Activated CD8-positive, alpha-beta T cell treated with anti-CD3 and anti-CD28 coated beads for 36 hours (primary cell): ENCODE measurements at regions not wholly inside any gene's neighbourhood (a gene's known extent, or its start where the extent isn't known, plus 50 kb on each side); places are given as distances from the start of the nearest gene placed in this dataset.

Experiments used
- ATAC-seq: fragments of 200-7000 bp; cut with Tn5 transposase; one replicate; pipeline ENCODE4 v1.10.0; 2021; ENCODE audit warnings: mild to moderate bottlenecking, moderate library complexity
- CTCF ChIA-PET: fragments of 350-600 bp; sonication (Branson Sonifier 250); formaldehyde crosslinking; loops from one replicate; lab custom pipeline; 2021; ENCODE audit warnings: antibody characterized with exemption; lab: Charles Lee
- POLR2A ChIA-PET: fragments of 350-600 bp; sonication (Branson Sonifier 250); formaldehyde crosslinking; loops from one replicate; lab custom pipeline; 2021; ENCODE audit warnings: antibody characterized with exemption; lab: Charles Lee
- DNase-seq: peaks from one replicate; pipeline ENCODE4 v3.0.0-alpha.2; 2020
- H3K27ac Mint-ChIP-seq: one replicate; pipeline ENCODE4 v1.8.0; 2021; ENCODE audit warnings: mild to moderate bottlenecking, mixed read lengths
- H3K27me3 Mint-ChIP-seq: one replicate; pipeline ENCODE4 v1.8.0; 2021; ENCODE audit warnings: mixed read lengths
- H3K36me3 Mint-ChIP-seq: one replicate; pipeline ENCODE4 v1.8.0; 2021; ENCODE audit warnings: low read depth, mixed read lengths
- H3K4me1 Mint-ChIP-seq: one replicate; pipeline ENCODE4 v1.8.0; 2021; ENCODE audit warnings: low read depth, mixed read lengths
- H3K4me3 Mint-ChIP-seq: one replicate; pipeline ENCODE4 v1.8.0; 2021; ENCODE audit warnings: mild to moderate bottlenecking, moderate library complexity, mixed read lengths
- H3K9me3 Mint-ChIP-seq: one replicate; pipeline ENCODE4 v1.8.0; 2021; ENCODE audit warnings: mixed read lengths
- CTCF ChIP-seq: fragments of 200-600 bp; IDR thresholded peaks from one replicate; pipeline ENCODE4 v1.8.0; 2022; ENCODE audit warnings: antibody characterized with exemption, mild to moderate bottlenecking
- intact Hi-C: fragments of 100-400 bp; cut with micrococcal nuclease; formaldehyde crosslinking; loops from one replicate; pipeline ENCODE4 v1.10.0; 2022

GRCh38 chr7:85947767-85948166 is 695.9 kb upstream of the GRM3 start:
- POLR2A ChIA-PET = no interaction called here
- CTCF ChIA-PET = no interaction called here
- DNase-seq (no peak), ATAC-seq (no peak)
- H3K27ac Mint-ChIP-seq = no peak overlapping the region
- H3K27me3 Mint-ChIP-seq = no peaks in the 10 kb centered on the region
- no peak overlapping the region for H3K4me3 Mint-ChIP-seq
- intact Hi-C loops = no loop called here
- H3K9me3 Mint-ChIP-seq = peaks cover 13% of the 10 kb centered on the region
- no peaks in the 10 kb centered on the region for H3K4me1 Mint-ChIP-seq
- TF ChIP-seq CTCF = no peak
- no peaks in the 10 kb centered on the region for H3K36me3 Mint-ChIP-seq

- peaks cover 7% of the 10 kb centered on the region for H3K9me3 Mint-ChIP-seq
- DNase-seq (no peak), ATAC-seq (no peak)
- H3K27ac Mint-ChIP-seq = no peak overlapping the region
- no peak for TF ChIP-seq CTCF
- intact Hi-C loops = no loop called here
- H3K4me1 Mint-ChIP-seq = no peaks in the 10 kb centered on the region
- ChIA-PET CTCF (no interaction called here), POLR2A (no interaction called here)
- H3K27me3 Mint-ChIP-seq = no peaks in the 10 kb centered on the region
- no peaks in the 10 kb centered on the region for H3K36me3 Mint-ChIP-seq
- H3K4me3 Mint-ChIP-seq = no peak overlapping the region
Observed at GRCh38 chr7:85940798-85941197, 702.9 kb upstream of the GRM3 start.

GRCh38 chr7:85931919-85932318 is 711.8 kb upstream of the GRM3 start:
- H3K27ac Mint-ChIP-seq = no peak overlapping the region
- POLR2A ChIA-PET = no interaction called here
- no peaks in the 10 kb centered on the region for H3K36me3 Mint-ChIP-seq
- H3K4me1 Mint-ChIP-seq = no peaks in the 10 kb centered on the region
- peaks cover 10% of the 10 kb centered on the region for H3K9me3 Mint-ChIP-seq
- DNase-seq (no peak), ATAC-seq (no peak)
- H3K4me3 Mint-ChIP-seq = no peak overlapping the region
- no peak for TF ChIP-seq CTCF
- no peaks in the 10 kb centered on the region for H3K27me3 Mint-ChIP-seq
- intact Hi-C loops = no loop called here
- CTCF ChIA-PET = no interaction called here

- DNase-seq (no peak), ATAC-seq (no peak)
- H3K36me3 Mint-ChIP-seq = no peaks in the 10 kb centered on the region
- TF ChIP-seq CTCF = no peak
- no peak overlapping the region for H3K27ac Mint-ChIP-seq
- intact Hi-C loops = no loop called here
- H3K9me3 Mint-ChIP-seq = peaks cover 3% of the 10 kb centered on the region
- ChIA-PET CTCF (no interaction called here), POLR2A (no interaction called here)
- no peak overlapping the region for H3K4me3 Mint-ChIP-seq
- no peaks in the 10 kb centered on the region for H3K27me3 Mint-ChIP-seq
- no peaks in the 10 kb centered on the region for H3K4me1 Mint-ChIP-seq
Observed at GRCh38 chr7:85928500-85928899, 715.2 kb upstream of the GRM3 start.

- peaks cover 8% of the 10 kb centered on the region for H3K9me3 Mint-ChIP-seq
- H3K4me1 Mint-ChIP-seq = no peaks in the 10 kb centered on the region
- ChIA-PET POLR2A (no interaction called here), CTCF (interaction anchor here (0.9 kb wide), 1 partner anchor 14 kb away, joined by 3 read pairs; no protein-coding TSS in a partner anchor)
- intact Hi-C loops = no loop called here
- no peak overlapping the region for H3K27ac Mint-ChIP-seq
- no peak for DNase-seq
- TF ChIP-seq CTCF = no peak
- no peak overlapping the region for H3K4me3 Mint-ChIP-seq
- no peak for ATAC-seq
- H3K27me3 Mint-ChIP-seq = no peaks in the 10 kb centered on the region
- H3K36me3 Mint-ChIP-seq = no peaks in the 10 kb centered on the region
Observed at GRCh38 chr7:85927226-85927625, 716.5 kb upstream of the GRM3 start.
